Body of pancreas (tissue), 4 donors: ENCODE measurements at regions not wholly inside any gene's neighbourhood (a gene's known extent, or its start where the extent isn't known, plus 50 kb on each side); places are given as distances from the start of the nearest gene placed in this dataset.

Experiments used
- CTCF ChIP-seq, 7 experiments: fragments of 450-650 bp in 4 of 7; fragments of 200-600 bp in 3 of 7; sonication (generic) in 3 of 7; IDR thresholded peaks; one replicate each; pipeline ENCODE4 v1.5.1; 2016 to 2019; ENCODE audit warnings: antibody characterized with exemption in 7 of 7
- POLR2A ChIP-seq, 3 donors: fragments of 450-650 bp; IDR thresholded peaks; one replicate each; pipeline ENCODE4 v1.6.1; 2016; ENCODE audit warnings: antibody characterized with exemption in 3 of 3, mild to moderate bottlenecking in 2 of 3

GRCh38 chr10:30199376-30200016, 140.1 kb upstream of the JCAD start:
- TF ChIP-seq CTCF (IDR thresholded peaks at IDR 0.05) = no peak
- no peak for TF ChIP-seq POLR2A (IDR thresholded peaks at IDR 0.05)
